HG03066 (cell line): ENCODE measurements at regions not wholly inside any gene's neighbourhood (a gene's known extent, or its start where the extent isn't known, plus 50 kb on each side); places are given as distances from the start of the nearest gene placed in this dataset.
A peak's percentile ranks its signal among the peaks of the same experiment; 100 is the strongest.

Source experiments
- ATAC-seq: cut with Tn5 transposase; IDR thresholded peaks from one replicate; pipeline ENCODE4 v1.9.1; 2021; ENCODE audit warnings: low read depth; ENCODE audit not compliant: unreplicated experiment

- peak; percentile 57 for ATAC-seq
These were observed 877.3 kb upstream of the MAP3K7 start for GRCh38 chr6:91464201-91464600.

GRCh38 chr6:91462241-91462640 lies 875.4 kb upstream of the MAP3K7 start:
- no peak for ATAC-seq

- ATAC-seq: no peak
These were observed 866.5 kb upstream of the MAP3K7 start for GRCh38 chr6:91453224-91453878.

- no peak for ATAC-seq
These were observed 862.7 kb upstream of the MAP3K7 start for GRCh38 chr6:91449539-91449938.

GRCh38 chr6:91447530-91448254 lies 860.8 kb upstream of the MAP3K7 start:
- no peak for ATAC-seq

GRCh38 chr6:91447081-91447480 lies 860.2 kb upstream of the MAP3K7 start:
- ATAC-seq: peak; percentile 41

- ATAC-seq: no peak
These were observed 856.5 kb upstream of the MAP3K7 start for GRCh38 chr6:91443405-91443804.

GRCh38 chr6:91442342-91442741 lies 855.5 kb upstream of the MAP3K7 start:
- no peak for ATAC-seq

GRCh38 chr6:91438570-91438969 lies 851.7 kb upstream of the MAP3K7 start:
- ATAC-seq: no peak

GRCh38 chr6:91437315-91437729 lies 850.5 kb upstream of the MAP3K7 start:
- ATAC-seq: no peak

GRCh38 chr6:91436448-91436847 lies 849.6 kb upstream of the MAP3K7 start:
- ATAC-seq: no peak

GRCh38 chr6:91435630-91436029 lies 848.8 kb upstream of the MAP3K7 start:
- no peak for ATAC-seq

GRCh38 chr6:91434576-91434975 lies 847.7 kb upstream of the MAP3K7 start:
- no peak for ATAC-seq

- no peak for ATAC-seq
These were observed 847.0 kb upstream of the MAP3K7 start for GRCh38 chr6:91433660-91434534.

GRCh38 chr6:91428953-91429560 lies 842.2 kb upstream of the MAP3K7 start:
- ATAC-seq: no peak

GRCh38 chr6:91428296-91428695 lies 841.4 kb upstream of the MAP3K7 start:
- no peak for ATAC-seq

GRCh38 chr6:91420243-91420642 lies 833.4 kb upstream of the MAP3K7 start:
- ATAC-seq: no peak

- no peak for ATAC-seq
These were observed 828.2 kb upstream of the MAP3K7 start for GRCh38 chr6:91415031-91415605.

GRCh38 chr6:91412532-91412931 lies 825.7 kb upstream of the MAP3K7 start:
- no peak for ATAC-seq

- no peak for ATAC-seq
These were observed 820.8 kb upstream of the MAP3K7 start for GRCh38 chr6:91407706-91408105.

- ATAC-seq: no peak
These were observed 806.1 kb upstream of the MAP3K7 start for GRCh38 chr6:91392951-91393350.
